Gastroesophageal sphincter (tissue), 3 donors: ENCODE measurements at regions not wholly inside any gene's neighbourhood (a gene's known extent, or its start where the extent isn't known, plus 50 kb on each side); places are given as distances from the start of the nearest gene placed in this dataset.

Source experiments
- EP300 ChIP-seq: sonication (generic); formaldehyde crosslinking; IDR thresholded peaks from one replicate; pipeline ENCODE4 v1.6.1; 2017; ENCODE audit warnings: antibody characterized with exemption, mild to moderate bottlenecking
- POLR2A ChIP-seq, 2 donors: fragments of 450-650 bp; IDR thresholded peaks; one replicate each; pipeline ENCODE4 v1.6.1; 2017; ENCODE audit warnings: antibody characterized with exemption in 2 of 2, mild to moderate bottlenecking in 2 of 2, moderate library complexity in 1 of 2
- POLR2AphosphoS5 ChIP-seq: sonication (generic); formaldehyde crosslinking; IDR thresholded peaks from one replicate; pipeline ENCODE4 v1.6.1; 2017; ENCODE audit warnings: antibody characterized with exemption
- TF ChIP-seq, protein P1 (sequence below), 4 experiments: fragments of 200-600 bp in 2 of 4; fragments of 450-650 bp in 2 of 4; sonication (generic) in 1 of 4; IDR thresholded peaks; one replicate each; pipeline ENCODE4 v1.5.1; 2017 to 2019; ENCODE audit warnings: antibody characterized with exemption in 4 of 4, mild to moderate bottlenecking in 2 of 4, moderate library complexity in 2 of 4

DNA sequence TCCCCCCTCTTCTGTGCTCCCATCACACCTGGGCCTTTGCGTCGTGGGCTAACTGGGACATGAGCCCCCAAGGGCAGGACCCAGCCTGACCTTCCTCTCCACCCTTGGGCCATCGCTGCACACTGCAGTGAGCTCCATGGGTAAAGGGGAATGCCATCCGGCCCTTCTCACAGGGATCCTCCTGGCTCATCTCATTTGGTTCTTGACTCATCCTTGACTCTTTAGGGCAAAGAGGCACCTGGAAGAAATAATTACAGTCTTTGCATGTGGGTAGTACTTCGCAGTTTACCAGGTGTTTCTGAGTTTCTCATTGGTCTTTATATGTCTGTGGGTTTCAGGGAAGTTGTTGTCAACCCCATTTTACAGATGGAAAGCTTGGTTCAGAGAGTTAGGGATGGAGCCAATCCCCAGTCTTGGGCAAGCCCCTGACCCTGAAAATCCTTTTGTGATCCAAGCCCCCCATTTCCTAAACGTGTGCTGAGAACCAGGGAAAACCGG, 59.3 kb upstream of the ID3 start:
- TF ChIP-seq, protein P1, sequence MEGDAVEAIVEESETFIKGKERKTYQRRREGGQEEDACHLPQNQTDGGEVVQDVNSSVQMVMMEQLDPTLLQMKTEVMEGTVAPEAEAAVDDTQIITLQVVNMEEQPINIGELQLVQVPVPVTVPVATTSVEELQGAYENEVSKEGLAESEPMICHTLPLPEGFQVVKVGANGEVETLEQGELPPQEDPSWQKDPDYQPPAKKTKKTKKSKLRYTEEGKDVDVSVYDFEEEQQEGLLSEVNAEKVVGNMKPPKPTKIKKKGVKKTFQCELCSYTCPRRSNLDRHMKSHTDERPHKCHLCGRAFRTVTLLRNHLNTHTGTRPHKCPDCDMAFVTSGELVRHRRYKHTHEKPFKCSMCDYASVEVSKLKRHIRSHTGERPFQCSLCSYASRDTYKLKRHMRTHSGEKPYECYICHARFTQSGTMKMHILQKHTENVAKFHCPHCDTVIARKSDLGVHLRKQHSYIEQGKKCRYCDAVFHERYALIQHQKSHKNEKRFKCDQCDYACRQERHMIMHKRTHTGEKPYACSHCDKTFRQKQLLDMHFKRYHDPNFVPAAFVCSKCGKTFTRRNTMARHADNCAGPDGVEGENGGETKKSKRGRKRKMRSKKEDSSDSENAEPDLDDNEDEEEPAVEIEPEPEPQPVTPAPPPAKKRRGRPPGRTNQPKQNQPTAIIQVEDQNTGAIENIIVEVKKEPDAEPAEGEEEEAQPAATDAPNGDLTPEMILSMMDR (IDR thresholded peaks at IDR 0.05), result no peak
- TF ChIP-seq POLR2A (IDR thresholded peaks at IDR 0.05) (no peak), POLR2AphosphoS5 (no peak), EP300 (no peak)
